GM19372 (cell line): ENCODE measurements at regions not wholly inside any gene's neighbourhood (a gene's known extent, or its start where the extent isn't known, plus 50 kb on each side); places are given as distances from the start of the nearest gene placed in this dataset.
"Not testable (repeated sequence)": the region's sequence is repeated elsewhere in the genome, so short reads cannot be mapped to it uniquely, and the experiment has no call there.

Source experiments
- ATAC-seq: cut with Tn5 transposase; IDR thresholded peaks from one replicate; pipeline ENCODE4 v1.9.1; 2021; ENCODE audit warnings: mild to moderate bottlenecking, low read depth, moderate library complexity; ENCODE audit not compliant: unreplicated experiment

DNA sequence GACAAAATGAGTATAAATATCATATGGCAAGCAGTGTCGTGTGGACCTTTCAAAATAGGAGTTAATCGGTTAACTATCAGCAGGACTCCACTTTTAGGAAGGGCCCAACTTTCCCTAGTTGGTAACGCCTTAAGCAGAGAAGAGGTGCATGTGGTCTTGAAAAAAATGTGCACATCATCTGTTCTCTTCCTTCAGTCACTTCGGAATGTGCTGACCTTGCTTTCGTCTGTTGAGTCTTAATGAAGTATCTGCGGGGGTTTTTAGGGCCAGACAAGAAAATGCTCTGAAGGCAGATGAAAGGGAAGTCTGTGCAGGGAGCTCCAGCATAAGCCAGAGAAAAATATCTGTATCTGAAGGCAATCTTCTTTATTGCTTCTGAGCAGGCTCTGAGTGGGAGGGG lies 185.2 kb downstream of the AEBP2 start:
- ATAC-seq, result no peak

DNA sequence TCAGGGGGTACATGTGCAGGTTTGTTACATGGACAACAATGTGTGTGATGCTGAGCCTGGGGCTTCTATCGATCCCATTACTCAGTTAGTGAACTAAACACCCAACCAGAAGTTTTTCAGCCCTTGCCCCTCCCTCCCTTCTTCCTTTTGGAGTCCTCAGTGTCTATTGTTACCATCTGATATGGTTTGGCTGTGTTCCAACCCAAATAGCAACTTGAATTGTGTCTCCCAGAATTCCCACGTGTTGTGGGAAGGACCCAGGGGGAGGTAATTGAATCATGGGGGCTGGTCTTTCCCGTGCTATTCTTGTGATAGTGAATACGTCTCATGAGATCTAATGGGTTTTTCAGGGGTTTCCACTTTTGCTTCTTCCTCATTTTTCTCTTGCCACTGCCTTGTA lies 186.3 kb downstream of the AEBP2 start:
- not testable (repeated sequence) for ATAC-seq

DNA sequence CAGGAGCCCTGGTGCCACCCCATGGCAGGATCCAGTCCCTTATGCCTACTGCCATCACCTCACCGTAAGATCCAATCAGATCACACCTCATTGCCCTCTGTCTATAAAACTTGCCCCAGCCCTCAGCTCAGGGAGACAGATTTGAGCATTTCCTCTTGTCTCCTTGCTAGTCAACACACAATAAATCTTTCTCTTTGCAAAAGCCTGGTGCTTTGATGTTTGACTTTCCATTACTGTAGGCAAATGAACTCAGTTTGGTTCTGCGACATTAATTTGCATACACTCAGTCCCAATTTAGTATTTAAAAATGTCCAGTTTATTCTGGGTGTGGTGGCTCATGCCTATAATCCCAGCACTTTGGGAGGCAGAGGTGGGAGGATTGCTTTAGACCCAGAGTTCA lies 188.4 kb downstream of the AEBP2 start:
- no peak for ATAC-seq

DNA sequence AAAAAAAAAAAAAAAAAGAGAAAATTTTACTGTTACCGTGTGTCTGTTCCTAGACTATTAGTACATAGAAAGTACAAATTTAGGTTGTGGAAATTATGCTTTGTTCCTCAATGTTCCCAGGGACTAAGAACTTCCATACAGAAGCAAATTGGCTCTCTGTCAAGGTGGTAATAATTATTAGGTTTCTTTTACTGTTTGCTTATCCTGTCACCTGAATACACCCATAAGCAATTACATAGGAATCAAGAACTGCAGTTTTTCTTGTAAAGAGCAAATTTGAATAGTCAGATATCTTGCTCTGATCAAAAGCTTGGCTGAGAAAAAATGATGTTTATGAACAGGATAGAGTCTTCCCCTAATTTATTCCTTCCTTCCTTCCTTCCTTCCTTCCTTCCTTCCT lies 191.2 kb downstream of the AEBP2 start:
- no peak for ATAC-seq

DNA sequence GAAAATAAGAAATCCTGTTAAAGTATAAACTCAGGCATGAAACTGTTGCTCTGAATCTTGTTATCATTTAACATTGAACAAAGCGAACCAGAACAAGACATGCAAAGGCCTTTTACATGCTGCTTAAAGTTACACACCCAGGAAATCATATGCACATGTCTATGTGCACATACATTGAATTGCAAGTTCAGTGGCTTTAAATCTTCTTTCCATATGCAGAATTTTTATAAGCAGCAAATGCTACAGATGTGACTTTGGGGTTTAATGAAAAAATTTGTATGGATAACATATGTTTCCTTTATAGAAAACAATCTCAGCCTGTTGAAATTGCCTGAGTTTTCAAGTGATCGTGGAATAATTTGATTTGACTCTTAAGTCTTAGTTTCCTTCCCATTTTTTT lies 193.9 kb downstream of the AEBP2 start:
- no peak for ATAC-seq

DNA sequence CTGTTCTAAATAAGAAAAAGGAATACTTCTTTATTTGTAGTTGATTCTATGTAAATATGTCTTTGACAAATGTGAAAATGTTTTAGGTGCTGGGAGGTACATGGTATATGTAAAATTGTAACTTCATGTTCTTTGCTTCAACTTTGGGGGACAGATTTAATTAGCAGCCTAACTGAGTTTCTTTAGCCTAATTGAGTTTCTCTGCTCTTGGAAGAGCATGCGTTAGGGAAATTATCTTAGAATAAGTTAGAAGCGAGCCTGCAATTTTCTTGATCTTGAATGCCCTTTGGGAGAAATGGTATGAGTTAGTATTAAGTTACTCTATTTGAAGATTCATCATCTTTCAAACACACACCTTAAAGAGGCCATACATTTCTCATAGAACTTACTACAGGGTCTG lies 194.3 kb downstream of the AEBP2 start:
- ATAC-seq, result no peak

DNA sequence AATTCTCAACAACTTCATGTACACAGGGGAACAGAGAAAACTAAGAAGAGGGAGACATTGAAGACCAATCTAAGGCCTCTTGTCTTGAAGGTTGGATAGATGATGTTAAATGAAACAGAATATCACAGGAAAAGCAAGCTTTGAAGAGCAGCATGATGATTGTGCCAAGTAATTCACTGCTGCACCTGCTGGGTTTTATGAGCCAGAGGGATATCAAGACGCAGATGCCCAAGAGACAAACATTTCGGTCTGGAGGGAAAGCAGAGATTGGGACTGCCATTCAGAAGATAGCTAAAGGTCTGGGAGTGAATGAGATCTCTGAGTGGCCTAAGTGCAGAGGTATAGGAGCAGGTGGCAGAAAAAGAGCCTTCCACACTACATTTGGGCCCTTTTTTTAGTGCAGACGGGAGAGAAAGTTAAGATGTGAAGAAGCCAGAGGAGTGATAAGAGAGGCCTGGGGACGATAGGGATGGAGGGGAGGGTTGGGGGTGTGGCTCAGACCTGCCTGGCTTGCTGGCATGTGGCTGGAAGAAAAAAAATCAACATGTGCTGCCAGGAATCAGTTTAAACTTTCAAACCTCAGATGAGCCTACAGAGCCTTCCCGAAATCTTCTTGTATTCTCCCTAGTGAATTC lies 200.6 kb downstream of the AEBP2 start:
- no peak for ATAC-seq

DNA sequence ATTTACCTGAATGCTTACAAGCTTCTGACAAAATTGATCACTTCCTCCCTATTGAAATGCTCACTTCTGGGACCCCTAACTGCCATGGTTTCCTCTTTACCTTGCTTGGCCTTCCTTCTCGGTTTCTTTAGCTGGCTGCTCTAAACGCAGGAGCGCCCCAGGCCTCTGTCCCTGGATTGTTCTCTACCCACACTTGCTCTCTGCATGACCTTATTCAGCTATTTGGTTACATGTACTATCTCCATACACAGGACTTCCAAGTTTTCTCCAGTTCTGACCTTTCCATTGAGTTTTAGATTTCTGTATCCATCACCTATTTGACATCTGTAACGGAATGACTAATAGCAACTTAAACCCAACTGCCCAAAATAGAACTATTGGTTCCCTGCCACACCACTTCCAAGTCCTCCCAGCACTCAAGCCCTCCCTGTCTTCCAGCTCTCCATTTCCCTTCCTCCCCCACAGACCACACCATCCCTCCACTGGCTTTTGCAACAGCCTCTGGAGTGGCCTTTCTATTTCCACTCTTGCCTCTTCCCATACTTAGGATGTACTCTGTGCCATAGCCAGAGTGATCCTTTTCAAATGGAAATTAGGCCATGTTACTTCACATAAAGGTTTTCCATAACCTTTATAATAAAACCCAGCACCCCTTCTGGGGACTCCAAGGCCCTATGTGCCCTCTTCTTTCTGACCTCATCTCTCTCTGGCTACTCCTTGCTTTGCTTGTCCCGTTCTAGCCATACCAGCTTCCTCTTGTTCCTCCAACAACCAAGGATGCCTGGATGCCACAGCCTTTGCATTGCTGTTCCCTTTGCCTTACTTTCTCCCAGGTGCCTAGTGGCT lies 202.2 kb downstream of the AEBP2 start:
- no peak for ATAC-seq

DNA sequence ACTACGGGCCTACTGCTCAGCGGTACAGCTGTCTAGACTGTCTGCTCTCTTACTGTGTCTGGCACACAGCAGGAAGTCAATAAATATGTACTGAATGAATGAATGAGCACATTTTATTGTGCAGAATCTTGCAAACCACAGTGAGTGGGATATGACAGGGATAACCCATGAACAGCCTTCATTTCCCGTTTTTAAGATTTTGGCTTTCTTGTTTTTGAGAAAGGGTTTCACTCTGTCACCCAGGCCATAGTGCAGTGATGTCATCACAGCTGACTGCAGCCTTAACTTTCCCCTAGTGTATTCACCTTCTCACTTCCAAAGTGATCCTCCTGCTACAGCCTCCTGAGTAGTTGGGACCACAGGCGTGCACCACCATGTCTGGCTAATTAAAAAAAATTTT lies 203.1 kb downstream of the AEBP2 start:
- ATAC-seq, result no peak

DNA sequence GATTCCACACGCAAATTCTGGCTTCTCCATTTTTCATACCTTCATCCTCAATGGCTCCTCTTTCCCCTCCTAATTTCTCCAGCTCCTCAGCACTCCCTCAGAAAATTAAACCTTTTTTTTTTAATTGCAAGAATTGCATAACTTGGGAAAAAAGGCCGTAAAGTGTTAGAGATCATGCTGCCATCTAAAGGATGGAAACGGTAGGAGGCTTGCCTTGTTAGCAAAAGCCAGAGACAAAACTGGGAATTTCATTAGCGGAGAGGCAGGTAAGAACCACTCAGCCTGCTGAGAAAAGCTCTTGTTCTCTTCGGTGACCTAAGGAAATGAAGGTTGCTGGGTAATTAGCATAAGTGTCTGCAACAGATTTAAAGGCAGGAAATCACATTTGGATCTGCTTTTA lies 204.3 kb downstream of the AEBP2 start:
- ATAC-seq, result no peak

DNA sequence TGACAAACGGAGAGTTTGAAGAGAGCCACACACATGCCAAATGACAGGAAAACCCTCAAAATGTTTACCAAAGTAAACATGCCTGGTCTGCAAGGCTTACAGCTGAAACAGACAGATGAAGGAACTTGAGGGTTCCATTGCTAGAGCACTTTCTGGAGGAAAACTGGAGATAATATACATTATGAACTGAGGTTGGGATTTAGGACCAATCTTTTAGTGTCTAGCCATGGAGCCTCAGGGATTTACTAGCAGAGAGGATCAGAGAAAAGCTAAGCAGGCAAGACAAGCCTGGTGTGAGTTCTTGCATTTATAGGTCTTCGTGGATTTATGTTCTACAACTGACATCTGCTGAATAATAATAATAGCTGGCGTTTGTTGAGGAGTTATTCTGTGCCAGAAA lies 205.3 kb downstream of the AEBP2 start:
- ATAC-seq, result no peak

DNA sequence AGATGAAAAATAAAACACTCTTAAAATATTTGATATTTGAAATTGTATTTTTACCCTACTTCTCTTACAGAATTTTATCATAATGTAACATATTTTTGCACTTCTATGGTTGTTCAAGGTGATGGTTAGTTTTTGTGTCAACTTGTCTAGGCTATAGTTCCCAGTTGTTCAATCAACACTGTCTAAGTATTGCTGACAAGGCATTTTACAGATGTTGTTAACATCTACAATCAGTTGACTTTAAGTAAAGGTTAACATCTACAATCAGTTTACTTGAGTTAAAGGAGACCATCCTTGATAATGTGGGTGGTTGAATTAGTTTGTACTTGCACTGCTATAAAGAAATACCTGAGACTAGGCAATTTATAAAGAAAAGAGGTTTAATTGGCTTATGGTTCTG lies 206.5 kb downstream of the AEBP2 start:
- no peak for ATAC-seq

DNA sequence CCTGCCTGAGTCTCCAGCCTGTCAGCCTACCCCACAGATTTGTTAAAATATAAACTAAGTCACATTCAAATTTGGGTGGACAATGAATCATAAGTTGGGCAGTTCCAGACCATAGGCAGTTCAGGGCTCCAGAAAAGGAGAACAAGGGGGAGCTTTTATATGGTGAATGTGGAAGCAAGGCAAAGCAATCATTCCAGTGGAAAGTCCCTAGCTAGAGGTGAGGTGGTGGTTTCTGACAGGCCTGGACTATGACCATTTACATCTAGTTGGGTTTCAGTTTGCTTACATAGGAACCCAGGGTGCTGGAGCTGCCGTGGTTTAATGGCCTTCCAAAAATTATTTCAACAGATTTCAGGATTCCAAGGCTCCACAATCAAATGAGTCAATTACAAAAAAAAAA lies 207.3 kb downstream of the AEBP2 start:
- ATAC-seq, result no peak

DNA sequence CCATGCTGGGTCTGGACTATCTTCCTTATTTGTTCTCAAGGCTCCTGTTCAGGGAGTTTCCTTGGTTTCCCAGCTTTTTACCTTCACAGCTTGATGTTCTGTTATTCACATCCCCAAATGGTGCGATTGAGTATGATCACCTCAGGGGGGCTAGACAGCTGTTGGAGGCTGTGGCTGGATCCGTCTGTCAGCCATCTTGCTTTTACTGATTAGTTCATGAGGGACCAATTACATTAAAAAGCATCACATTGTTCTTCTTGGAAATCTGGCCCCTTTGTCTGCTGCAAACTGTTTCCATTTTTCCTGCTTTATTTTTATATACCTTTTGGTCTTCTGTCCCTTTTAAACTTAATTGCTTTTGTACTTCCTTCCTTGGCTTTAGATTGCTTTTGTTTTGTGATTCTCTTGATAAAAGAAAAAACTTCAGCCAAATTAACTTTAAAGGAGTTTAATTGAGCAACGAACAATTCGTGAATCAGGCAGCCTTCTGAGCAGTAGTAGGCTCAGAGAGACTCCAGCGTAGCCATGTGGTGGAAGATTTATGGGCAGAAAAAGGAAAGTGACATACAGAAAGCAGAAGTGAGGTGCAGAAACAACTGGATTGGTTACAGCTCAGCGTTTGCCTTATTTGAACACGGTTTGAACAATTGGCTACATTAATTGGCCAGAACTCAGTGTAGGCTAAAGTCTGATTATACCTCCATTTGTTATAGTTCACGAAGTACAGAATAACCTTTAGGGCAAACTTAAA lies 208.7 kb downstream of the AEBP2 start:
- ATAC-seq, result no peak

DNA sequence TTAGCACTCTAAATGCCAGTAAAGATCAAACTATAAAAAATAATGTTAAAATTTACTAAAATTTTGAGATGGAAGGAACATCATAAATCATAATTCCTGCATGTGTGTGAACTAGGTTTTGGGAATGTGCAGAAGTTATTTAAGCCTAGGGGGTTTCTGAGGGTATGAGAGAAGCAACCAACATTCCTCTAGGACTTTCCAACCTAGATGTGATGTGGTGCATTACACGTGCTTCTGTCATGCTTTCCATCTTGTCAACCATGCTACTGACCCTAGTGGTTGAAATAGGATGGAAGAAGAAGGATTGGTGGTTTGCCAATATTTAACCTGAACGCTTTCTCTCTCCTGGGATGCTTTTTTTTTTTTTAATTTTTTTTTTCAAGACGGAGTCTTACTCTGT lies 209.3 kb downstream of the AEBP2 start:
- no peak for ATAC-seq

DNA sequence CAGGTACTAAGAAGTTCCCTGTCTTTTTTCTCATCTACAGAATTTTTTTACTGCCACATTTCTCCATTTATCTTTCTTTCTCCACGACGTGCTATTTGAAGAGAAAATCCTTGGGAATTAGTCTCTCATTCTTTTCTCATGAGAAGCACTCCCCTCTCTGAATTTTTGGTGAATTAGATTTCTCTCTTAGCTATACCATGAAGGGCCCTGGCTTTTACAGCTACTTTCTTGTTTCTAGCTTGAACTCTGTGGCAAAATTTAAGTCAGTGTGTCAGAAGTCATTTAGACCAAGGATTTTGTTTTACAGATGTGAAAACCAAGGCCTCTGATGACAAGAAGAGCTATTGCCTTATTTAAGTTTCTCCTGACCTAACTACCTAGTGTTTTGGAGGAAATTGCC lies 213.1 kb downstream of the AEBP2 start:
- no peak for ATAC-seq

DNA sequence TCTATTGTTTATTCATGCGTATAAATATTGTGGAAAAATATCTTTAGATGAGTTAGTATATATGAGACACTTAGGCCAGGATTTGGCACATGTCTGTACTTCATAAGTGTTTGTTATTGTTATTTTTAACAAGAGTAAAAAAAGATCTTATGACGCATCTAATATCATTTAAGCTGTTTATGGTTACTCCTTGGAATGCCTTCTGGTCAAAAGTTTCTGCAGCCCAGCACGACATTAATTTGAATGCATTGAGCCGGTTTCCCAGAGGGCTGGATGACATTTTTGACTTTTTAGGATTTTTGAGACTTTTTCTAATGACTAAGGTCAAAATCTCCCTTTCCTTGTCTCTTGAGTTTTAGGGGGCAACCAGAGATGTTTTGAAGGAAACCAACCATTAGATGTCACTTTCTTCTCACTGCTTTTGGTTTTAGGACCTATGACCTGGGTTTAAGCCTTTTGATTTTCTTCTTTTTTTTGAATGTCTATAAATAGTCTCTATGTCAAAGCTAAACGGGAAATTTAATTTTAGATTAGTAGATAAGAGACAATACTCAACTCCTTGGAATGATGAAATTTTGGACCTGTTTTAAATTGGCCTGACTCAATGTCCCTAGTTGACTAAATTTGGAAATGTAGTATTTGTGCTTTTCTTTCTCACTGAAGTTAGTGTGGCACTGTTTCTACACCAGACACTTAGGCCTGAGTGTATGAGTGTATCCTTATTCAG lies 215.5 kb downstream of the AEBP2 start:
- ATAC-seq, result no peak

DNA sequence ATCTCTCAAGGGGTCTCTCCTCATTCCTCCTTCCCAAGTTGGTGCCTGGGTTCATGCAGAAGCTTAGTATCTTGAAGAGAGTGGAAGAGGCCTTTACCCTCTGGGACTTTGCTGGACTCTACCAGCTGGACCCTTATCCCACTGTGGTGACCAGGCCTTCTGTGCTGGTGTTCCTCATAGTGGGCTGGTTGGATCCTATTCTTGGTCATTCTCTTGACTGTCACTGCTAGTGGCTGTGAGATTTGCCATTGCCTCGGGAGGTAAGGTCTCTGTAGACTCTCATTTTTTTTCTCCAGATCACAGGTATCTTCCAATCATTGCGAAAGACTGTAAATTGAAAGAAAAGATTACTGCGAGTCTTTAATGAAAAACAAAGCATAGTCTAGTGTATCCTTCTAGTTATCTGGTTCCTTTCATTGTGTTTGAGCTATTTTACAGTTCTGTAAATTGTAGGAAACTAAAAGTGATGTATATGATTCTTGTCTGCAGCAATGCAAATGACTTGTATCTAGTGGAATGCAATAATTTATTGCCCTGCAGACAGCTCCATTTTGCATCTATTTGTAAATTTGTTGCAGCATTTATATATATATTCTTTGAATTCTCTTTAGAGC lies 217.9 kb downstream of the AEBP2 start:
- ATAC-seq, result no peak

DNA sequence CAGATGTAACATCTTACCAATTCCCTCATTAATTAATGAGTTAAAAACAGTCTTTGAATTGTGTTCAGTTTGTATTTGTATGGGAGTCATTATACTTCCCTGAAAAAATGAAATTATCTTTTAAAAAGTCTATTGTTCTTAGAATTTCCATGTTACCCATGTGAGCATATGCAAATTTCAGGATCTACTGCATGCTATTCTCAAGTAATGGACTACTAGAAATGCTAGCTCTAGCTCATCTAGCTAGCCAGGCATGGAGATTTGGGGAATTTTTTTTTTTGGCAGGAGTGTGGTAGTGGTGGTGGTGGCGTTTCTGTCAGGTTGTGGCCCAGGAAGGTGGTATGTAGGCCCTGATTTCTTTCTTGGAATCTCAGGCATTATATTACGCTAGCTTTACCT lies 218.4 kb downstream of the AEBP2 start:
- ATAC-seq, result no peak

DNA sequence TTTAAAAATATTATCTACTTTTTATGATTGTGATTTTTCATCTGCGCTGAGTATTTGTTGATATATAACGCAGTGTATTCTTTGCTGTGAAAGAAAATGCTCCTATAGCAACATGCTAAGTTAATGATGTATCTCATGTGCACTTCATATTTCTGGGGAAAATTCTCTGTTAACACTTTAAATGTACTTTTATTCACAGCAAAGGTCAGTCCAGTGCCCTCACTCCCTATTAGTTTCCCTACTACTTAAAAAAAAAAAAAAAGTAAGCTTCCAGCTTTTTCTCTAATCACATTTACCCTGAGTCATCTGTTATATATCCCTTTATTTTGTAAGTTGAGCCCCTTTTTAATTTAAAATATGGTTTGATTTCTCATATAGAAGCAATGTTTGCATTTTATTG lies 219.8 kb downstream of the AEBP2 start:
- no peak for ATAC-seq

DNA sequence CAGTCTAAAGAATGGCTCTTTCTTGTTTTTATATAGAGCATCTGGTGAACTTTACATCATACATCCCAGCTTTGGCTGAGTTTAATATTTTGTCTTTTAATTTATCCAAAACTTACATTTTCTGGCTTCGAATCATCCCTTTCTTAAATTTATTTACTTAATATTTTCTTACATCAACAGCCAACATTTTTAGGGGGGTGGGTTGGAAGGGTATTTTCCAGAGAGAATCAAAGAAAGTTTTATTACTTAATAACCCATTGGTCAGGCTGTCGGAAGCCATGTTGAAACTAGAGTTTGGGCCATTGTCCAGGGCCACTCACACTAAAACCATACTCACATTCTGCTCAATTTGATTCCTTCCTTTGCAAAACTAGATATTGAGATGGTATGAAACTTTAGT lies 220.2 kb downstream of the AEBP2 start:
- ATAC-seq, result no peak
